GM18508 (cell line): ENCODE measurements at regions not wholly inside any gene's neighbourhood (a gene's known extent, or its start where the extent isn't known, plus 50 kb on each side); places are given as distances from the start of the nearest gene placed in this dataset.
"Not testable (repeated sequence)": the region's sequence is repeated elsewhere in the genome, so short reads cannot be mapped to it uniquely, and the experiment has no call there.

ENCODE experiments used
- ATAC-seq: cut with Tn5 transposase; IDR thresholded peaks from one replicate; pipeline ENCODE4 v1.9.1; 2021; ENCODE audit warnings: moderate number of reproducible peaks; ENCODE audit not compliant: insufficient read depth, unreplicated experiment

GRCh38 chr3:31300456-31301443 lies 232.0 kb upstream of the STT3B start:
- ATAC-seq: no peak

DNA sequence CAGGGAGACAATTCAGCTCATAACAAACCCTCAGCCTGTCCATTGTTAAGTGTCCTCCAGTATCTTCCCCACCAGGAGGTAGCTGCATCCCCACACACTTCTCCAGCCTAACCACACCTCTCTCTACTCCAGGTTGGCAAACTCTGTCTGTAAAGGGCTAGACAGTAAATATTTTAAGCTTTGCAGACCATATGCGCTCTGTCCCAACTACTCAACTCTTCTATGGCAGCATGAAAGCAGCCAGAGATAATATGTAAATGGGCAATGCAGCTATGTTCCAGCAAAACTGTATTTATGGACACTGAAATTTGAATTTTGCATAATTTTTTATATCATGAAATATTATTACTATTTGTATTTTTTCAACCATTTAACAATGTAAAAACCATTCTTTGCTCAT lies 230.4 kb upstream of the STT3B start:
- ATAC-seq: no peak

GRCh38 chr3:31305340-31305739 lies 227.4 kb upstream of the STT3B start:
- ATAC-seq: no peak

DNA sequence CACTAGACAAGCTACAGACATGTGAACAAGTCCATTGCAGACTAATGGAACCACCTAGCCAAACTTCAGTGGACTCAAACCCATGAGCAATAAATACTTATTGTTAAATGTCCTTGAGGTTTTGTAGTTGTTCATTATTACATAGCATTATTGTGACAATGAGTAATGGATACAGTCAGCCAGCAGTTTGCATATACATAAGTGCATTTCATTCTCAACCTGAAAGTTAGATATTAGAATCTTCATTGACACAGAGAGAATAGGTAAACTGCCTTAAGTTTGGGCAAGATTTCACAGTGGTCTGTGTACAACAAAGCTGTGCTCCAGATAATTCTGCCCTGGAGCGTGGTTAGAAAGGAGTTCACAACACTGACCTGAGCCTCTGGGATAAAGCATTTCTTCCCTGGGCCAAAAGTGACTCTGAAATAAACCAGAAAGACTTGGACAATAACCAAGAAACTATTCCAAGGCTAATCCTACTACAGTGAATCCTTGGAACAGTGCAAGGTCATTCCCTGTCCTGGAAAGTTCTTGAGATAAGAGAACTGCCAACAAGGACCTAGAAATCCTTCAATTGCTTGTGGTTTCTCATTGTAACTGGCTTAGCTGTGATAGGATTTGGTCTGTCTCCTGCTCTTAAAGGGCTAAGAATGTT lies 225.5 kb upstream of the STT3B start:
- ATAC-seq: no peak

GRCh38 chr3:31311559-31311958 lies 221.2 kb upstream of the STT3B start:
- ATAC-seq: no peak

GRCh38 chr3:31312400-31312799 lies 220.3 kb upstream of the STT3B start:
- ATAC-seq: no peak

DNA sequence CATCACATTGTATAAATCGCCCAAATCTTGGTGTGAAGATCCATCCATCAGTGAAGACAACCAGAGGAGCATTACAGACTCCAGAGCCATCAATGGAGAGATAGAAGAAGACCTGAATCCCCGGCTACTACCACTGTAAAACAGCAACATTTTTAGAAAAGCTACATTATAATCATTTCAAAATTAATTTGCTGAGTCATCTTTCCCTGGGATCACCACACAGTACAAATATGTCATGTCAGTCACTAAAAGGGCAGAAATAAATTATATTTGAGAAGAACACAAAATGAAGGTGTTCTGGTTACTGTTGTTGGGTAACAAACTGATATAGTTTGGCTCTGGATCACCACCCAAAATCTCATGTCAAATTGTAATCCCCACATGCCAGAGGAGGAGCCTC lies 218.5 kb upstream of the STT3B start:
- ATAC-seq: no peak

DNA sequence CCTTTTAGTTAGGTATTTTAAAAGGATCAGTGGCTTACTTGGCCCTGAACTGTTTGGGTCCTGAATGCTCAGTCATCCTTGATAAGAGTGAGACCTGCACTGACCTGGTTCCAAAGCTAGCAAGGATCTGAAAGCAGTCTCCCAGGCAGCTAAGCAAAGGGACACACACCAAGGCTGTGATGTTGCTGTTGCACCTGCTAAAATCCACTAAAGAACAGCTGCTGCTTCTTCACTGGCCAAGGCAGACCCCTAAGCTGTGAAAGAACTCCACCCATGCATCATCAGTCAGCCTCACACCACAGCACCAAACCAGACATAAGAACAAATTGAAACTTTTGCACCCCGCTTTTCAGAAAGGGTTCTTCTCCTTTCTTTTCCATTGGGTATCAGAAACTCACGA lies 213.4 kb upstream of the STT3B start:
- no peak for ATAC-seq

DNA sequence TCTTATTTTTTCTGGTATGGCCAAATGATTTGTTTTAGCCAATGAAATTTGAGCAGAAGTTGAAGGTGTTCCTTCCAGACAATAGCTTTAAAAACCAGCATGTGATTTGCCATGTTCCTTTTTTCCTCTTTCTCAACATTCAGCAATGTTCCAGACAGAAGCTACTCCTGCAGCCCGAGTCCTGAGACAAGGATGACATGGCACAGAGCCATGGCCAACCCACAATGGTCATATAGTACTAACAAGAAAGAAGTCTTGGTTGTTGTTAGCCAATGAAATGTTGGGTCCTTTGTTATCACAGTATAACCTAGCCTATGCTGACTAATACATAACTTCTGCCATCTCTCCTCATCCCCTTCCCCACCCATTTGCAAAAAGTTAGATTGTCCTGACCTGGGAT lies 211.1 kb upstream of the STT3B start:
- no peak for ATAC-seq

DNA sequence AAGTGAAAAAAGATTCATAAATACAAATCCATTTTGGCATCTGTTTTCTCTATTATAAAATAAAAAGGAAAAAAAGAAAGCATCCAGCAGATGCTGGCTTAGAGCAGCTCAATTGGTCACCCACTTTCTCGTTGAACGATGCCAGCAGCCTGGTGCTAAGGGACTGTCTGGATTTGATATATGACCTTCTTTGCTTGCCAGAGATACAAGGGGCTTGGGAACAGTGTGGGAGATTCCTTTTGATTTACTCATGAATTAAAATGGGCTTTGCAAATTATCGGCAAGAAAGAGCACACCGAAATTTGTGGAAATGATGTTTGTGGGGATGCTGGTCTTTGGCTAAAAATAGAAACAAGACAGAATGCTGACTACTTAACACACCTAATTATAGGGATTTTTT lies 210.3 kb upstream of the STT3B start:
- no peak for ATAC-seq

GRCh38 chr3:31327826-31328357 lies 204.8 kb upstream of the STT3B start:
- not testable (repeated sequence) for ATAC-seq

DNA sequence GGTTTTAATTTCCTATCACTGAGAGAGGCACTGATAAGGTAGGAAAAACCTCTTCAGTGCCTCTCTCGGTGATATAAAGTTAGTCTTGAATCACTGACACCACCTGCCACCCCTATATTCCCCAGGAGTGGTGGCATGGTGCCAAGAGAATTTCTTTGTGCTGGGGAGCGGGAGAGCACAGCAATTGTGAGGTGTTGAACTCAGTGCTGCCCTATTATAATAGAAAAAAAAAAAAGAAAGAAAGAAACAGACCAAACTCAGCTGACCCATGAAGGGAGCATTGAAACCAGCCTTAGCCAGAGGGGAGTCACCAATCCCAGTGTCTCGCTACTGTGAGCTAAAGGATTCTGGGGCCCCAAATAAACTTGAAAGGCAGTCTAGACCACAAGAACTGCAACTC lies 201.4 kb upstream of the STT3B start:
- ATAC-seq: no peak

DNA sequence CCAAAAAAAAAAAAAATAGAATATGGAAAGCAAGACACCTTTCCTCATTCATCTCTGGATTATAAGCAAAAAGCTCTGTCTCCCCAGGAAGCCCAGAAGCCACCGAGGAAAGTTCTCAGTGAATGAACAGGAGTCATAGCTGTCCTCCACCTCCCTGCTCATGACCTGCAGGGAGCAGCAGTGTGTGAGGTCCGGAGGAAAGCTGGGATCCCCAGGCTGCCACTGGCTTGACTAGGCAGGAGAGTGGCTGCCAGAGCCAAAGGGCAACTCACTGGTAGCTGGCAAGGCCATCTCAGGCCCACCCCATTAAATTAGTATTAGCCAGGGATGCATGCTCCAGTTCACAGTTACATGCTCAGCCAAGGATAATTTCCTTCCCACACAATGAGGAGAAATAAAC lies 191.6 kb upstream of the STT3B start:
- ATAC-seq: no peak

DNA sequence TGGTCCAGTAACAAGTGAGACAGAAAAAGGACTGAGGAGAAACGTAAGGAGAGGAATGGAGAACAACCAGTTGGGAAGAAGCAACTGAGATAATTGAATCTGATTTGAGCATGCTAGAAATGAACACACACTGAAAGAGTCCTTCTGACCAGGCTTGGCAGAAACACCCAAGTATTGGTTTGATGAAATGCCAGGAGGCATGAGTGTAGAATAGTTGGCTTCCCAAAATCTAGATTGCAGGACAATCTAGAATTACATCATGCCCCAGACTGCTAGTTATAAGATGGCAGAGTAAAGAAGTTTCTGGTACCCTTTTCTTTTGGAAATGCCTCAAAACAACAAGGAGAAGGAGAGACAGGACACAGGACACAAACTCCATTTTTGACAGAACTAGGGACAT lies 189.7 kb upstream of the STT3B start:
- no peak for ATAC-seq

DNA sequence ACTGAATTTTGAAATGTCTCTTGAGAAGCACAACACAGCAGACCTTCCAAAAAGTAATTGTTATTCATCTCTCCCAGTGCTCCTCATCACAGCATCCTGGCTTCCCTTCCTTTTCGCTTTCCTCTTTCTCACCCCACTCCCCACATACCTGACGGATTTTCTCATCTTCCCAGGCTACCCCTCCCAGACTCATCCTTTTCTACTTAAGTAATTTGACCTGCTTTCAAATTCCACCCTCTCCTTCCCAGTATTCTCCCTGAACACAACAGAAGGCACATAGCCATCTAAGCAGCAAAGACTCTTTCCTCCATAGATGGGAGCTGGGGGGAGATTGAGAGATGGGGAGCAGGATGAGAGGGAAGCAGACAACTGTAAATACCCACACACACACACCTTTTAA lies 187.1 kb upstream of the STT3B start:
- ATAC-seq: no peak

GRCh38 chr3:31346542-31346979 lies 186.2 kb upstream of the STT3B start:
- ATAC-seq: no peak

- ATAC-seq: no peak
Measured at GRCh38 chr3:31349001-31349748, 183.6 kb upstream of the STT3B start.

DNA sequence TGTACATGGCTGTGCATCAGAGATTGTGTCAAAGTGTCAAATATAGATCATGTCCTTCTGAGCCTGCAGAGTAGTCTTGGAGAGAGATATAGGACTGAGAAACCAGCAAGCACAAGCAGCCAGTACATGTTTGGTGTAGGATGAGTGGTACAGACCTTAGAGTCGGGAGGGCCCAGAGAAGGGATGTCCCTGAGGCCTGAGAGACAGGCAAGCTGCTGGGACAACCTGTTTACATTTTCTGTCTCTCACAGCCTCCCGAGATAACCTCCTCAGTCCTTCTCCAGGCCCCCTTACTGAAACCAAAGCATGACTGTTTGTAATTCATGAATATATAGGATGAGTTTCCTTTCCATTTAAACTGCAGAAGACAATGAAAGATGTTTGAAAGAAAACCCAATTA lies 182.4 kb upstream of the STT3B start:
- no peak for ATAC-seq

- no peak for ATAC-seq
Measured at GRCh38 chr3:31352331-31352730, 180.4 kb upstream of the STT3B start.

DNA sequence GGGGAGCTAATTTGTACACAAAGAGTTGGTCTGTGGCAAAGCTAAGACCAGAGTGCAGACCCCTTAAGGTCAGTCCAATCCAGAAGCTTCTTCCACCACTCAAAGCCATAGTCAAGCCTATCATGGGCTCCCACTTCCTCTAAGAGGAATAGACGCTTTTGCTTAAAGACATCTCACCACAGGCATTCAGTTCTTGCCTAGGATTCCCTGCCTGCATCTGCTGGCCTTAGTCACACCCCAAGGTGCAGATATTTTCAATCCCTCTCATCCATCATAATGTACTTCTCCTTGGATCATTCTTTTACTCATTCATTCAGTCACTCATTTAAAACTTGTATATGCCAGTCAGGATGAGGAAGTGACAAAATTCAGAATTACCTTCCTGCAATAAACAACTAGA lies 179.6 kb upstream of the STT3B start:
- ATAC-seq: no peak

DNA sequence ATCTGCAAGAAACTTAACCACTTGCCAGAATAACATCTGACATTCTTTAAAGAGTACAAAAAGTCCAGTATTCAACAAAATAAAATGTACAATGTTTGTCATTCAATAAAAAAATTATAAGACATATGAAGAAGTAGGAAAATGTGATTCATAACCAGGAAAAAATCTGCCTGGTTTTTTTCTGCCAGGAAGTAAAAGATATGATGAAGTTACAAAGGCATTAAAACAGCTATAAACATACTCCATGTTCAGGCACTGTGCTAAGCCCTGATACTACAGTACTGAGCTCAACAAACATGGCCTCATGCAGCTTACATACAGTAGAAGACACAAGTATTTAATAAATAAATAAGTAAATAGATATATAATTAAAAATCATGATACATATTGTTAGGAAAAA lies 178.4 kb upstream of the STT3B start:
- ATAC-seq: no peak
